GM12878 (cell line): ENCODE measurements at regions not wholly inside any gene's neighbourhood (a gene's known extent, or its start where the extent isn't known, plus 50 kb on each side); places are given as distances from the start of the nearest gene placed in this dataset.

Experiments
- ETV6 ChIP-seq, 2 experiments: fragments of 450-650 bp in 1 of 2; IDR thresholded peaks in 1 of 2; conservative IDR thresholded peaks in 1 of 2; 2 replicates each; pipeline ENCODE4 v1.6.1; 2014; ENCODE audit warnings: antibody characterized with exemption in 1 of 2, borderline replicate concordance in 1 of 2, low read depth in 1 of 2, mild to moderate bottlenecking in 1 of 2, moderate library complexity in 1 of 2
- TF ChIP-seq, protein P1 (sequence below), 3 experiments: IDR thresholded peaks in 2 of 3; conservative IDR thresholded peaks in 1 of 3; 2 replicates each; pipeline ENCODE4 v1.5.1; 2011; ENCODE audit warnings: low read depth in 3 of 3, low read length in 3 of 3, mild to moderate bottlenecking in 3 of 3, control low read depth in 2 of 3, moderate library complexity in 2 of 3, inconsistent platforms in 1 of 3, mixed read lengths in 1 of 3; ENCODE audit not compliant: control insufficient read depth in 2 of 3, insufficient read depth in 1 of 3; ENCODE audit errors: extremely low read depth in 1 of 3

- TF ChIP-seq ETV6 (conservative IDR thresholded peaks at IDR 0.05 in 1 of 2, IDR thresholded peaks at IDR 0.05 in 1 of 2; ENCODE audit: borderline replicate concordance in 1 of 2, low read depth in 1 of 2) = no peak
- TF ChIP-seq, protein P1, sequence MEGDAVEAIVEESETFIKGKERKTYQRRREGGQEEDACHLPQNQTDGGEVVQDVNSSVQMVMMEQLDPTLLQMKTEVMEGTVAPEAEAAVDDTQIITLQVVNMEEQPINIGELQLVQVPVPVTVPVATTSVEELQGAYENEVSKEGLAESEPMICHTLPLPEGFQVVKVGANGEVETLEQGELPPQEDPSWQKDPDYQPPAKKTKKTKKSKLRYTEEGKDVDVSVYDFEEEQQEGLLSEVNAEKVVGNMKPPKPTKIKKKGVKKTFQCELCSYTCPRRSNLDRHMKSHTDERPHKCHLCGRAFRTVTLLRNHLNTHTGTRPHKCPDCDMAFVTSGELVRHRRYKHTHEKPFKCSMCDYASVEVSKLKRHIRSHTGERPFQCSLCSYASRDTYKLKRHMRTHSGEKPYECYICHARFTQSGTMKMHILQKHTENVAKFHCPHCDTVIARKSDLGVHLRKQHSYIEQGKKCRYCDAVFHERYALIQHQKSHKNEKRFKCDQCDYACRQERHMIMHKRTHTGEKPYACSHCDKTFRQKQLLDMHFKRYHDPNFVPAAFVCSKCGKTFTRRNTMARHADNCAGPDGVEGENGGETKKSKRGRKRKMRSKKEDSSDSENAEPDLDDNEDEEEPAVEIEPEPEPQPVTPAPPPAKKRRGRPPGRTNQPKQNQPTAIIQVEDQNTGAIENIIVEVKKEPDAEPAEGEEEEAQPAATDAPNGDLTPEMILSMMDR (IDR thresholded peaks at IDR 0.05 in 2 of 3, conservative IDR thresholded peaks at IDR 0.05 in 1 of 3; ENCODE audit: control insufficient read depth in 2 of 3, extremely low read depth in 1 of 3, insufficient read depth in 1 of 3, low read depth in 3 of 3, low read length in 3 of 3) = no peak
Measured at GRCh38 chr1:58890609-58891008, 106.8 kb upstream of the JUN start.
